Duodenal mucosa (tissue), 2 donors: ENCODE measurements at regions not wholly inside any gene's neighbourhood (a gene's known extent, or its start where the extent isn't known, plus 50 kb on each side); places are given as distances from the start of the nearest gene placed in this dataset.
"Not testable (repeated sequence)": the region's sequence is repeated elsewhere in the genome, so short reads cannot be mapped to it uniquely, and the experiment has no call there.

Source experiments
- H3K27ac ChIP-seq: one replicate; pipeline ENCODE4 v1.7.0; 2013; ENCODE audit warnings: low read depth, low read length
- H3K27me3 ChIP-seq, 2 donors: one replicate each; pipeline ENCODE4 v1.7.0; 2013; ENCODE audit warnings: low read length in 2 of 2, control low read depth in 1 of 2; ENCODE audit not compliant: insufficient read depth in 2 of 2, control insufficient read depth in 1 of 2
- H3K36me3 ChIP-seq, 2 donors: one replicate each; pipeline ENCODE4 v1.7.0; 2013; ENCODE audit warnings: low read length in 2 of 2, control low read depth in 1 of 2; ENCODE audit not compliant: insufficient read depth in 2 of 2, control insufficient read depth in 1 of 2
- H3K4me1 ChIP-seq, 2 donors: one replicate each; pipeline ENCODE4 v1.7.0; 2013; ENCODE audit warnings: low read length in 2 of 2, control low read depth in 1 of 2; ENCODE audit not compliant: insufficient read depth in 2 of 2, control insufficient read depth in 1 of 2
- H3K4me3 ChIP-seq, 2 donors: one replicate each; pipeline ENCODE4 v1.7.0; 2013; ENCODE audit warnings: low read length in 2 of 2, low read depth in 1 of 2
- H3K9ac ChIP-seq, 2 donors: one replicate each; pipeline ENCODE4 v1.7.0; 2013; ENCODE audit warnings: low read length in 2 of 2, low read depth in 1 of 2
- H3K9me3 ChIP-seq, 2 donors: one replicate each; pipeline ENCODE4 v1.7.0; 2013; ENCODE audit warnings: low read length in 2 of 2, control low read depth in 1 of 2; ENCODE audit not compliant: control insufficient read depth in 1 of 2

DNA sequence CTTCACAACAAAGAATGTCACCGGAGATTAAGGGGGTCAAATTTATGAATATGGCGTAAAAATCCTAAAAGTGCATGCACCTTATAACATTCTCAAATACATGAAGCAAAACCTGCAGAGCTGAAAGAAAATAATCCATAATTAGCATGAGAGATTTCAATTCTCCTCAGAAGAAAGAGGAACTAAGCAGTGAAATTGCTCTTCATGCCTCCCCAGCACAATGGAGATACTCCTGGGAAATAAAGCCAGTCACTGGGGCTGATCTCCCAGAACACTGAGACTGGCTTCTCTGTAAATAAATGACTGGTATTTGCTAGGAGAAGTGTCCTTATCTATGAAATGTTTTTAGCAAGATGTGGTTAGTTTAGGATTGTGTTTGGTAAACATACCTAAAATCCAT, 68.1 kb downstream of the GOLGA6L6 start:
- H3K9me3 ChIP-seq, H3K27me3 ChIP-seq, H3K27ac ChIP-seq, H3K4me3 ChIP-seq, H3K36me3 ChIP-seq, H3K9ac ChIP-seq, H3K4me1 ChIP-seq: not testable (repeated sequence)

DNA sequence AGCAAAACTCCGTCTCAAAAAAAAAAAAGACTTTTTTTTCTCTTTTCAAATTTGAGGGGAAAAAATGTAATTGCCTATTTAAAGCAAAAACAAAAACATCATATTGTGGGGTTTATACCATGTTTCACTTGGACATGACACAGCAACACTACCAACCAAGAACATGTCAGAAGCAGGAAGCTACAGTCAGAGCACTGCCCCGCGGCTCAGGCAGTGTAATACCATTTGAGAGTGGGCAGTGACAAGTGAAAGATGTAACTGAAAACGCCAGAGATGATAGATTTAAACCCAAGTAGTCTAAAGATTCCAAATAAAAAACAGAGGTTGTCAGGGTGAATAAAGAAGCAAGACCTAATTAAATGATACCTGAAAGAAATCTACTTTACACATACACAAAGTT, 68.6 kb downstream of the GOLGA6L6 start:
- not testable (repeated sequence) for H3K9me3 ChIP-seq, H3K36me3 ChIP-seq, H3K4me3 ChIP-seq, H3K27me3 ChIP-seq, H3K27ac ChIP-seq, H3K9ac ChIP-seq, H3K4me1 ChIP-seq

GRCh38 chr15:20470810-20471209, 70.8 kb downstream of the GOLGA6L6 start:
- not testable (repeated sequence) for H3K9me3 ChIP-seq, H3K27me3 ChIP-seq

GRCh38 chr15:20441138-20441537, 100.5 kb downstream of the GOLGA6L6 start:
- H3K4me1 ChIP-seq, H3K27me3 ChIP-seq, H3K27ac ChIP-seq, H3K36me3 ChIP-seq, H3K9ac ChIP-seq, H3K4me3 ChIP-seq, H3K9me3 ChIP-seq: not testable (repeated sequence)

More at GRCh38 chr15:20470810-20471209, 70.8 kb downstream of the GOLGA6L6 start:
- not testable (repeated sequence) for H3K27ac ChIP-seq, H3K4me3 ChIP-seq, H3K9ac ChIP-seq, H3K36me3 ChIP-seq, H3K4me1 ChIP-seq

DNA sequence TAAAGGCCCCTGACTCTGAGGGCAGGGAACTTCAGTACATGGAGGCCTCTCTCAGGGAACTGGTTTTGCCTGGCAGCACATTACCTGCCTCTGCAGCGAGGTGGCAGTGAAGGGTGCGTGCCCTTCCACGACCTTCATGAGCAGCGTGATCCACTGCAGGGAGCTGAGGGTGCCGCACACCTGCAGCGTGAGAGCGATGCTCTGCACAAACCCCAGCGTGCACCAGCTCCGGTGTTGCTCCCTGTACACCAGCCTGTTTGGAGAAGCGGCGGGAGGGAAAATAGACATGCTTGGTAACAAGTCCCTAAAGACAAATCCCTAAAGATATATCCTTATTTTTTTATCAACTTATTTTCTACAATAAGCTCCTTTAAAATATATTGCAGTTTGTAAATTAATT, 101.2 kb downstream of the GOLGA6L6 start:
- H3K36me3 ChIP-seq, H3K9me3 ChIP-seq, H3K9ac ChIP-seq, H3K27me3 ChIP-seq, H3K4me1 ChIP-seq, H3K27ac ChIP-seq, H3K4me3 ChIP-seq: not testable (repeated sequence)

- H3K27ac ChIP-seq, H3K9me3 ChIP-seq, H3K4me1 ChIP-seq, H3K4me3 ChIP-seq, H3K27me3 ChIP-seq, H3K9ac ChIP-seq, H3K36me3 ChIP-seq: not testable (repeated sequence)
Measured at GRCh38 chr15:20439111-20439510, 102.5 kb downstream of the GOLGA6L6 start.

GRCh38 chr15:20438255-20438654, 103.3 kb downstream of the GOLGA6L6 start:
- not testable (repeated sequence) for H3K36me3 ChIP-seq, H3K4me3 ChIP-seq, H3K27ac ChIP-seq, H3K9me3 ChIP-seq, H3K9ac ChIP-seq, H3K27me3 ChIP-seq, H3K4me1 ChIP-seq

DNA sequence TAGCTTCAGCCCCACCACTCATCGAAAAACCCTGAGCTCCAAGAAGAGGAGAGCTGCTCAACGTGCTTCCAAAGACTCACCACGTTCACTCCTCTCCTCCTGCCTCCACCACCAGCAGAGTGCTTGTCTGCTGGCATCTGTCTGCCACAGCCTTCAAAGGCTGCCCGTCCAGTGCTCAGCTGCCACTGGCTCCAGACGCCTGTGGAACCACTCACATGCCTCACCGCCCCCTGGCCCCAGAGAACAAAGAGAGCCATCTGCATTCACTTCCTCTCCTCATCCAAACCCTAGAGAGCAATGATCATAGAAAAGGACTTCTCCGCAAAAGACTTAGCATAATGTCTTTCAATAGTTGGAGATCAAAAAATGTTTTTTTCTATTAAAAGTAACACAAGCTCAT, 108.1 kb downstream of the GOLGA6L6 start:
- H3K27ac ChIP-seq, H3K4me1 ChIP-seq, H3K9ac ChIP-seq, H3K4me3 ChIP-seq, H3K36me3 ChIP-seq, H3K9me3 ChIP-seq, H3K27me3 ChIP-seq: not testable (repeated sequence)

DNA sequence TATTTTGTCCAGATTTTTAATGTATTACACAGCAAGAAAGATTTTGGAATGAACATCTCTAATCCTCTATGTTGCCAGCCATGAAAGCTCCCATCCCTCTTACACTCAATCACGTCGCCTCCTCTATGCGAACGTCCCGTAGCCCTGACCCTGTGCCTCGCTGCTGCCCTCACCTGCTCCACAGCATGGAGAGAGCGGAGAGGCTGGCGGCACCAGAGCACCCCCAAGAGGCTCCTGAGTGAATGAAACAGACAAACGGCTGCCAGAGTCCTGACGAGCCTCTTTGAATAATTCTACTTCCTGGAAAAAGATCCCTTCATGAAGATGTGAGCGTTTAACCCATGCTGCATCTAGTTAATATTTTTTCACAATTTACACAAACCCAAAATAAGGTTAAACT, 111.1 kb downstream of the GOLGA6L6 start:
- H3K4me3 ChIP-seq, H3K9ac ChIP-seq, H3K4me1 ChIP-seq, H3K27ac ChIP-seq, H3K36me3 ChIP-seq, H3K9me3 ChIP-seq, H3K27me3 ChIP-seq: not testable (repeated sequence)

DNA sequence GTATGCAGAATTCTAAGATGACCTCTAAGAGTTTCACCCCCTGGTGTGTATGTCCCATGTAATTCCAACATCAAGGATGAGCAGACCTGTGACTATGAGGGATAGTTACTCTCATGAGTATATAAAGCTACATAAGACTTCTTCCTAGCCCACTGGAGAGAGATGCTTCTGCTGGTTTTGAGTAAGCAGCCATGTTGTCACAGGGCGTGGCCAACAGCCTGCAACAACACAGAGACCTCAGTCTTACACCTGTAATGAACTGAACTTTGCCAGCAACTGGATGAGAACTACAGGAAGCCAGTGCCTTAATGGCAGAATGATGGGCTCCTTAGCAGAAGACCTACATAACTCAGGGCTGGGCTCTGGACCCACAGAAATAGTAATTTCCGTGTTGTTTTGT, 120.9 kb downstream of the GOLGA6L6 start:
- H3K9ac ChIP-seq: not testable (repeated sequence)

DNA sequence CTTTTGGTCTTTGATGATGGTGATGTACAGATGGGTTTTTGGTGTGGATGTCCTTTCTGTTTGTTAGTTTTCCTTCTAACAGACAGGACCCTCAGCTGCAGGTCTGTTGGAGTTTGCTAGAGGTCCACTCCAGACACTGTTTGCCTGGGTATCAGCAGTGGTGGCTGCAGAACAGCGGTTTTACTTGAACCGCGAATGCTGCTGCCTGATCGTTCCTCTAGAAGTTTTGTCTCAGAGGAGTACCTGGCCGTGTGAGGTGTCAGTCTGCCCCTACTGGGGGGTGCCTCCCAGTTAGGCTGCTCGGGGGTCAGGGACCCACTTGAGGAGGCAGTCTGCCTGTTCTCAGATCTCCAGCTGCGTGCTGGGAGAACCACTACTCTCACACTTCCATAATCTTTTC, 125.0 kb downstream of the GOLGA6L6 start:
- H3K27ac ChIP-seq, H3K27me3 ChIP-seq, H3K4me1 ChIP-seq, H3K36me3 ChIP-seq, H3K4me3 ChIP-seq, H3K9ac ChIP-seq: not testable (repeated sequence)
- peaks cover 11 to 18% of the 10 kb centered on the region in 2 donors for H3K9me3 ChIP-seq

More for the DNA sequence above, 120.9 kb downstream of the GOLGA6L6 start:
- not testable (repeated sequence) for H3K36me3 ChIP-seq, H3K27me3 ChIP-seq, H3K4me3 ChIP-seq, H3K27ac ChIP-seq, H3K4me1 ChIP-seq
- H3K9me3 ChIP-seq: peaks cover 19 to 24% of the 10 kb centered on the region in 2 donors
